A549 (cell line): ENCODE measurements at regions not wholly inside any gene's neighbourhood (a gene's known extent, or its start where the extent isn't known, plus 50 kb on each side); places are given as distances from the start of the nearest gene placed in this dataset.

Experiments
- ATAC-seq, 2 experiments: fragments of 200-7000 bp in 1 of 2; fragments of >200 bp in 1 of 2; cut with Nextera tagmentation in 1 of 2; cut with Tn5 transposase in 1 of 2; 3 replicates each; pipeline versions ENCODE4 v1.8.0 to v1.9.1; 2018 to 2020; ENCODE audit warnings: mild to moderate bottlenecking in 1 of 2, moderate library complexity in 1 of 2
- CTCF ChIA-PET: fragments of 300-600 bp; sonication (Branson Sonifier 250); formaldehyde crosslinking; extraction: SDS; loops from one replicate; lab custom pipeline; 2021; ENCODE audit warnings: antibody characterized with exemption, inconsistent platforms; lab: Yijun Ruan, JAX
- POLR2A ChIA-PET: fragments of 350-600 bp; formaldehyde crosslinking; extraction: SDS; loops from one replicate; lab custom pipeline; 2021; ENCODE audit warnings: antibody characterized with exemption, inconsistent platforms; lab: Yijun Ruan, JAX
- DNase-seq, 2 experiments: peaks; one replicate each; pipeline versions ENCODE4 v3.0.0 to v3.0.0-alpha.2; 2011 to 2016; ENCODE audit warnings: low read depth in 1 of 2, low spot score in 1 of 2
- FAIRE-seq: peaks from 2 replicates; lab custom pipeline; 2011; peaks lifted over from hg19 to GRCh38; lab: Jason Lieb, UNC
- H3K27ac ChIP-seq, 2 experiments: fragments of >200 bp; sonication (Bioruptor Twin); formaldehyde crosslinking; 3 replicates each; pipeline ENCODE4 v1.5.1; 2016 to 2017
- H3K4me1 ChIP-seq: fragments of >200 bp; sonication (Bioruptor Twin); formaldehyde crosslinking; 3 replicates; pipeline ENCODE4 v1.6.1; 2016
- H3K4me2 ChIP-seq: fragments of >200 bp; sonication (Bioruptor Twin); formaldehyde crosslinking; 3 replicates; pipeline ENCODE4 v1.6.1; 2016
- H3K4me3 ChIP-seq: fragments of >200 bp; sonication (Bioruptor Twin); formaldehyde crosslinking; 3 replicates; pipeline ENCODE4 v1.5.1; 2016
- H3K9me3 ChIP-seq: fragments of >200 bp; sonication (Bioruptor Twin); formaldehyde crosslinking; 3 replicates; pipeline ENCODE4 v1.6.1; 2016
- ATOH8 ChIP-seq: fragments of 250-450 bp; sonication (Bioruptor Pico); IDR thresholded peaks from 2 replicates; pipeline ENCODE4 v1.5.0; 2020; ENCODE audit warnings: low read depth, mild to moderate bottlenecking, moderate library complexity
- BHLHE40 ChIP-seq: IDR thresholded peaks from 2 replicates; pipeline ENCODE4 v1.6.1; 2012; ENCODE audit warnings: low read depth, low read length, inconsistent platforms
- CBX2 ChIP-seq: fragments of 200-600 bp; sonication (generic); IDR thresholded peaks from 2 replicates; pipeline ENCODE4 v1.6.1; 2016; ENCODE audit warnings: low read depth, mild to moderate bottlenecking, borderline replicate concordance
- CBX8 ChIP-seq: fragments of 200-600 bp; sonication (generic); IDR thresholded peaks from 2 replicates; pipeline ENCODE4 v1.6.1; 2016
- E2F6 ChIP-seq: IDR thresholded peaks from 2 replicates; pipeline ENCODE4 v1.6.1; 2012; ENCODE audit warnings: low read depth, borderline replicate concordance
- ELK1 ChIP-seq: fragments of 150-350 bp; IDR thresholded peaks from 2 replicates; pipeline ENCODE4 v1.6.1; 2014; ENCODE audit warnings: low read depth, mild to moderate bottlenecking, low read length
- EP300 ChIP-seq, 2 experiments: fragments of >200 bp; sonication (Bioruptor Twin); formaldehyde crosslinking; IDR thresholded peaks; 2 replicates in 1 of 2; 3 replicates in 1 of 2; pipeline ENCODE4 v1.6.1; 2016 to 2017
- GATA3 ChIP-seq: IDR thresholded peaks from 2 replicates; pipeline ENCODE4 v1.6.1; 2012; ENCODE audit warnings: borderline replicate concordance
- HES2 ChIP-seq: fragments of >200 bp; sonication (Bioruptor Twin); formaldehyde crosslinking; IDR thresholded peaks from 2 replicates; pipeline ENCODE4 v1.6.1; 2016
- HMGXB4 ChIP-seq: fragments of 250-450 bp; sonication (Bioruptor Pico); IDR thresholded peaks from 2 replicates; pipeline ENCODE4 v1.5.0; 2021; ENCODE audit warnings: mild to moderate bottlenecking, moderate library complexity, borderline replicate concordance
- HOXA7 ChIP-seq: fragments of 250-450 bp; sonication (Bioruptor Pico); IDR thresholded peaks from 2 replicates; pipeline ENCODE4 v1.5.0; 2020; ENCODE audit warnings: mild to moderate bottlenecking, moderate library complexity
- KDM5A ChIP-seq: fragments of 200-600 bp; sonication (generic); IDR thresholded peaks from 2 replicates; pipeline ENCODE4 v1.6.1; 2016; ENCODE audit warnings: antibody characterized with exemption, mild to moderate bottlenecking
- MAFK ChIP-seq: fragments of 450-650 bp; IDR thresholded peaks from 2 replicates; pipeline ENCODE4 v1.6.1; 2014; ENCODE audit not compliant: partially characterized antibody
- MAX ChIP-seq: IDR thresholded peaks from 2 replicates; pipeline ENCODE4 v1.6.1; 2012
- NPAS2 ChIP-seq: fragments of 250-450 bp; sonication (Bioruptor Pico); IDR thresholded peaks from 2 replicates; pipeline ENCODE4 v1.8.0; 2022; ENCODE audit warnings: mild to moderate bottlenecking, moderate library complexity, borderline replicate concordance
- PBX3 ChIP-seq: IDR thresholded peaks from 2 replicates; pipeline ENCODE4 v1.6.1; 2012
- PHF8 ChIP-seq: fragments of 200-600 bp; sonication (generic); IDR thresholded peaks from 2 replicates; pipeline ENCODE4 v1.6.1; 2016; ENCODE audit warnings: low read depth, mild to moderate bottlenecking, antibody characterized with exemption, moderate library complexity, borderline replicate concordance
- POLR2AphosphoS2 ChIP-seq: conservative IDR thresholded peaks from 2 replicates; pipeline ENCODE4 v1.6.1; 2012; ENCODE audit warnings: low read length, improper control_type of control experiment, inconsistent platforms
- RAD21 ChIP-seq, 2 experiments: fragments of >200 bp in 1 of 2; sonication (Bioruptor Twin) in 1 of 2; formaldehyde crosslinking in 1 of 2; IDR thresholded peaks in 1 of 2; conservative IDR thresholded peaks in 1 of 2; 2 replicates in 1 of 2; 3 replicates in 1 of 2; pipeline ENCODE4 v1.6.1; 2012 to 2018; ENCODE audit warnings: inconsistent platforms in 1 of 2
- RARB ChIP-seq: fragments of 250-450 bp; sonication (Bioruptor Pico); IDR thresholded peaks from 2 replicates; pipeline ENCODE4 v1.8.0; 2021; ENCODE audit warnings: mild to moderate bottlenecking, moderate library complexity
- RCOR1 ChIP-seq: fragments of 150-350 bp; IDR thresholded peaks from 2 replicates; pipeline ENCODE4 v1.6.1; 2014; ENCODE audit warnings: antibody characterized with exemption, low read length, low read depth
- SMC3 ChIP-seq: fragments of >200 bp; sonication (Bioruptor Twin); formaldehyde crosslinking; IDR thresholded peaks from 3 replicates; pipeline ENCODE4 v1.6.1; 2018; ENCODE audit warnings: inconsistent platforms
- USF2 ChIP-seq: fragments of 450-650 bp; IDR thresholded peaks from 2 replicates; pipeline ENCODE4 v1.6.1; 2014; ENCODE audit warnings: antibody characterized with exemption
- WGBS: methylation state at CpG from one replicate; pipeline ENCODE4 v1.1.6; 2017; ENCODE audit errors: missing lambda C conversion rate; 5-methylcytosine and 5-hydroxymethylcytosine counted together

GRCh38 chr5:124061068-124061430, 549.1 kb downstream of the CSNK1G3 start:
- WGBS = 39% methylated on average over 4 of the region's 4 CpGs
- DNase-seq = no peak
- no peak overlapping the region for H3K4me3 ChIP-seq
- CTCF ChIA-PET = no interaction called here
- FAIRE-seq = no peak
- ATAC-seq = no peak
- H3K9me3 ChIP-seq = no peaks in the 10 kb centered on the region
- POLR2A ChIA-PET = no interaction called here
- no peaks in the 10 kb centered on the region for H3K4me1 ChIP-seq
- TF ChIP-seq MAFK (no peak), HOXA7 (CRISPR knock-in tag) (no peak), ATOH8 (no peak), USF2 (no peak), MAX (no peak), RCOR1 (no peak)
- no peak overlapping the region for H3K27ac ChIP-seq
- H3K4me2 ChIP-seq = no peak overlapping the region

GRCh38 chr5:124060413-124061067, 548.6 kb downstream of the CSNK1G3 start:
- no peak for ATAC-seq
- ChIA-PET POLR2A (no interaction called here), CTCF (no interaction called here)

GRCh38 chr5:124060011-124060410, 548.0 kb downstream of the CSNK1G3 start:
- no peak overlapping the region for H3K4me2 ChIP-seq
- no peak overlapping the region for H3K27ac ChIP-seq
- ChIA-PET POLR2A (no interaction called here), CTCF (no interaction called here)
- TF ChIP-seq CBX2 = no peak
- no peak for DNase-seq
- H3K9me3 ChIP-seq = no peaks in the 10 kb centered on the region
- ATAC-seq = no peak
- no peaks in the 10 kb centered on the region for H3K4me1 ChIP-seq
- no peak for FAIRE-seq
- H3K4me3 ChIP-seq = no peak overlapping the region

More at GRCh38 chr5:124060413-124061067, 548.6 kb downstream of the CSNK1G3 start:
- WGBS = 24% methylated on average over 5 of the region's 5 CpGs
- no peak overlapping the region for H3K4me2 ChIP-seq
- H3K9me3 ChIP-seq = no peaks in the 10 kb centered on the region
- FAIRE-seq (no peak), DNase-seq (no peak)
- no peaks in the 10 kb centered on the region for H3K4me1 ChIP-seq
- H3K4me3 ChIP-seq = no peak overlapping the region
- no peak for TF ChIP-seq CBX2
- TF ChIP-seq PHF8 = no peak
- no peak for TF ChIP-seq KDM5A
- TF ChIP-seq BHLHE40 = no peak
- no peak overlapping the region for H3K27ac ChIP-seq

GRCh38 chr5:124059200-124059599, 547.2 kb downstream of the CSNK1G3 start:
- Histone ChIP-seq H3K27ac (no peak overlapping the region), H3K4me1 (no peaks in the 10 kb centered on the region), H3K9me3 (no peaks in the 10 kb centered on the region), H3K4me2 (no peak overlapping the region), H3K4me3 (no peak overlapping the region)
- DNase-seq (no peak), ATAC-seq (no peak), FAIRE-seq (no peak)
- 69% methylated on average over 3 of the region's 3 CpGs for WGBS
- no peak for TF ChIP-seq HOXA7 (CRISPR knock-in tag)
- TF ChIP-seq RARB (CRISPR knock-in tag) = no peak
- TF ChIP-seq CBX8 = no peak
- TF ChIP-seq PHF8 = no peak
- no peak for TF ChIP-seq EP300 (IDR thresholded peaks at IDR 0.05)
- no peak for TF ChIP-seq HMGXB4 (CRISPR knock-in tag)
- TF ChIP-seq GATA3 = no peak
- TF ChIP-seq POLR2AphosphoS2 = no peak
- no peak for TF ChIP-seq PBX3
- no peak for TF ChIP-seq ELK1
- no peak for TF ChIP-seq SMC3
- TF ChIP-seq RAD21 (conservative IDR thresholded peaks at IDR 0.05 in 1 of 2, IDR thresholded peaks at IDR 0.05 in 1 of 2) = no peak
- no peak for TF ChIP-seq HES2
- TF ChIP-seq E2F6 = no peak
- TF ChIP-seq NPAS2 = no peak
- CTCF ChIA-PET = no interaction called here
- POLR2A ChIA-PET = no interaction called here
